Testis (tissue), 2 donors: ENCODE measurements at regions not wholly inside any gene's neighbourhood (a gene's known extent, or its start where the extent isn't known, plus 50 kb on each side); places are given as distances from the start of the nearest gene placed in this dataset.

ENCODE experiments used
- DNase-seq: peaks from one replicate; pipeline ENCODE4 v3.0.0-alpha.2; 2019
- H3K27ac ChIP-seq, 2 donors: fragments of 200-600 bp; sonication (generic); one replicate each; pipeline ENCODE4 v1.5.1; 2019
- H3K27me3 ChIP-seq: fragments of 200-600 bp; sonication (generic); one replicate; pipeline ENCODE4 v1.5.1; 2019
- H3K36me3 ChIP-seq: fragments of 200-600 bp; sonication (generic); one replicate; pipeline ENCODE4 v1.5.1; 2017; ENCODE audit warnings: low read depth; ENCODE audit errors: missing control alignments
- H3K4me1 ChIP-seq: fragments of 200-600 bp; sonication (generic); one replicate; pipeline ENCODE4 v1.5.1; 2019
- H3K4me3 ChIP-seq, 2 donors: fragments of 200-600 bp; sonication (generic); one replicate each; pipeline ENCODE4 v1.5.1; 2017 to 2019
- H3K9me3 ChIP-seq: fragments of 200-600 bp; sonication (generic); one replicate; pipeline ENCODE4 v1.5.1; 2017
- CTCF ChIP-seq, 3 experiments: fragments of 450-650 bp in 2 of 3; fragments of 200-600 bp in 1 of 3; sonication (generic) in 1 of 3; IDR thresholded peaks; one replicate each; pipeline ENCODE4 v1.5.1; 2016 to 2019; ENCODE audit warnings: antibody characterized with exemption in 3 of 3, mild to moderate bottlenecking in 2 of 3, moderate library complexity in 1 of 3
- POLR2A ChIP-seq: fragments of 450-650 bp; IDR thresholded peaks from one replicate; pipeline ENCODE4 v1.6.1; 2017; ENCODE audit warnings: antibody characterized with exemption, mild to moderate bottlenecking, moderate library complexity
- WGBS, 2 donors: methylation state at CpG; one replicate each; pipeline ENCODE4 v1.1.5; 2018; 5-methylcytosine and 5-hydroxymethylcytosine counted together
- intact Hi-C: fragments of 100-400 bp; cut with DNase I; formaldehyde crosslinking; loops from one replicate; pipeline ENCODE4 v1.15.1; 2023; ENCODE audit warnings: low total_unique reads

- WGBS, 2 donors: 66 to 83% methylated on average over 3 of the region's 3 CpGs
Measured at GRCh38 chr2:191512874-191513273, 165.1 kb upstream of the NABP1 start.

GRCh38 chr2:191514613-191515012 lies 163.3 kb upstream of the NABP1 start:
- intact Hi-C loops: no loop called here
- H3K4me3 ChIP-seq: no peak overlapping the region
- TF ChIP-seq CTCF (IDR thresholded peaks at IDR 0.05) (no peak), POLR2A (no peak)
- no peak overlapping the region for H3K27ac ChIP-seq
- 57 to 64% methylated on average over 3 to 4 of the region's 4 CpGs for WGBS, 2 donors
- peaks cover 3% of the 10 kb centered on the region for H3K4me1 ChIP-seq
- no peaks in the 10 kb centered on the region for H3K27me3 ChIP-seq
- DNase-seq: no peak
- H3K9me3 ChIP-seq: no peaks in the 10 kb centered on the region
- no peaks in the 10 kb centered on the region for H3K36me3 ChIP-seq

More at GRCh38 chr2:191512874-191513273, 165.1 kb upstream of the NABP1 start:
- TF ChIP-seq CTCF (IDR thresholded peaks at IDR 0.05): no peak
- no peak for TF ChIP-seq POLR2A
- DNase-seq: no peak
- Histone ChIP-seq H3K4me1 (peaks cover 3% of the 10 kb centered on the region), H3K4me3 (no peak overlapping the region), H3K36me3 (no peaks in the 10 kb centered on the region), H3K27ac (no peak overlapping the region), H3K27me3 (no peaks in the 10 kb centered on the region), H3K9me3 (no peaks in the 10 kb centered on the region)
- intact Hi-C loops: no loop called here

- intact Hi-C loops: no loop called here
- no peaks in the 10 kb centered on the region for H3K9me3 ChIP-seq
- TF ChIP-seq POLR2A (no peak), CTCF (IDR thresholded peaks at IDR 0.05) (no peak)
- H3K4me1 ChIP-seq: peaks cover 3% of the 10 kb centered on the region
- H3K27me3 ChIP-seq: no peaks in the 10 kb centered on the region
- no peak for DNase-seq
- H3K27ac ChIP-seq: no peak overlapping the region
- WGBS, 2 donors: 74 to 81% methylated on average over 3 of the region's 3 CpGs
- H3K36me3 ChIP-seq: no peaks in the 10 kb centered on the region
- H3K4me3 ChIP-seq: no peak overlapping the region
Measured at GRCh38 chr2:191515551-191515950, 162.4 kb upstream of the NABP1 start.

- H3K27ac ChIP-seq: no peak overlapping the region
- no peak for DNase-seq
- H3K4me1 ChIP-seq: peaks cover 3% of the 10 kb centered on the region
- no peaks in the 10 kb centered on the region for H3K27me3 ChIP-seq
- TF ChIP-seq POLR2A: no peak
- TF ChIP-seq CTCF (IDR thresholded peaks at IDR 0.05): no peak
- H3K9me3 ChIP-seq: no peaks in the 10 kb centered on the region
- intact Hi-C loops: no loop called here
- WGBS, 2 donors: 46 to 58% methylated on average over 4 of the region's 4 CpGs
- H3K36me3 ChIP-seq: no peaks in the 10 kb centered on the region
- H3K4me3 ChIP-seq: no peak overlapping the region
Measured at GRCh38 chr2:191516260-191516659, 161.7 kb upstream of the NABP1 start.

GRCh38 chr2:191521608-191522208 lies 156.2 kb upstream of the NABP1 start:
- no peaks in the 10 kb centered on the region for H3K36me3 ChIP-seq
- H3K27ac ChIP-seq: no peak overlapping the region
- DNase-seq: no peak
- no peaks in the 10 kb centered on the region for H3K9me3 ChIP-seq
- no peak overlapping the region for H3K4me3 ChIP-seq
- no peak for TF ChIP-seq POLR2A
- TF ChIP-seq CTCF (IDR thresholded peaks at IDR 0.05): peak; percentile 36 to 78 (median 58)
- no peaks in the 10 kb centered on the region for H3K4me1 ChIP-seq
- intact Hi-C loops: no loop called here
- H3K27me3 ChIP-seq: no peaks in the 10 kb centered on the region
- 35 to 50% methylated on average over 1 of the region's 1 CpG for WGBS, 2 donors
